HS-27A (cell line): ENCODE measurements at regions not wholly inside any gene's neighbourhood (a gene's known extent, or its start where the extent isn't known, plus 50 kb on each side); places are given as distances from the start of the nearest gene placed in this dataset.
"Not testable (repeated sequence)": the region's sequence is repeated elsewhere in the genome, so short reads cannot be mapped to it uniquely, and the experiment has no call there.

Experiments used
- DNase-seq: peaks from one replicate; pipeline ENCODE4 v3.0.0-alpha.2; 2012; ENCODE audit warnings: low read depth, missing footprints

GRCh38 chr5:63211448-63212132, 633.0 kb downstream of the LRRC70 start:
- DNase-seq: no peak

- no peak for DNase-seq
Measured at GRCh38 chr5:63205976-63206375, 627.4 kb downstream of the LRRC70 start.

GRCh38 chr5:63201738-63202137, 623.1 kb downstream of the LRRC70 start:
- no peak for DNase-seq

GRCh38 chr5:63194126-63194525, 615.5 kb downstream of the LRRC70 start:
- DNase-seq: no peak

- DNase-seq: not testable (repeated sequence)
Measured at GRCh38 chr5:63180190-63180589, 601.6 kb downstream of the LRRC70 start.

GRCh38 chr5:63175850-63176249, 597.2 kb downstream of the LRRC70 start:
- no peak for DNase-seq

GRCh38 chr5:63170486-63170885, 591.9 kb downstream of the LRRC70 start:
- DNase-seq: no peak

- DNase-seq: no peak
Measured at GRCh38 chr5:63164838-63165535, 586.4 kb downstream of the LRRC70 start.

- DNase-seq: no peak
Measured at GRCh38 chr5:63164339-63164738, 585.7 kb downstream of the LRRC70 start.

- DNase-seq: no peak
Measured at GRCh38 chr5:63155310-63155631, 576.7 kb downstream of the LRRC70 start.

- no peak for DNase-seq
Measured at GRCh38 chr5:63154476-63155309, 576.1 kb downstream of the LRRC70 start.

- DNase-seq: no peak
Measured at GRCh38 chr5:63152871-63153270, 574.3 kb downstream of the LRRC70 start.

GRCh38 chr5:63145167-63145566, 566.5 kb downstream of the LRRC70 start:
- DNase-seq: no peak

GRCh38 chr5:63141591-63141990, 563.0 kb downstream of the LRRC70 start:
- DNase-seq: no peak

- DNase-seq: no peak
Measured at GRCh38 chr5:63135291-63135690, 556.7 kb downstream of the LRRC70 start.

- no peak for DNase-seq
Measured at GRCh38 chr5:63131626-63132285, 553.1 kb downstream of the LRRC70 start.

GRCh38 chr5:63128761-63129160, 550.1 kb downstream of the LRRC70 start:
- DNase-seq: no peak

- no peak for DNase-seq
Measured at GRCh38 chr5:63128018-63128417, 549.4 kb downstream of the LRRC70 start.

GRCh38 chr5:63127054-63127453, 548.4 kb downstream of the LRRC70 start:
- no peak for DNase-seq

- no peak for DNase-seq
Measured at GRCh38 chr5:63125862-63126261, 547.2 kb downstream of the LRRC70 start.

GRCh38 chr5:63125392-63125791, 546.8 kb downstream of the LRRC70 start:
- DNase-seq: no peak

GRCh38 chr5:63124266-63124665, 545.6 kb downstream of the LRRC70 start:
- DNase-seq: no peak
